Peyer's patch (tissue), 4 donors: ENCODE measurements at regions not wholly inside any gene's neighbourhood (a gene's known extent, or its start where the extent isn't known, plus 50 kb on each side); places are given as distances from the start of the nearest gene placed in this dataset.

Experiments used
- POLR2A ChIP-seq, 2 donors: fragments of 450-650 bp; IDR thresholded peaks; one replicate each; pipeline ENCODE4 v1.5.1; 2017; ENCODE audit warnings: antibody characterized with exemption in 2 of 2, mild to moderate bottlenecking in 2 of 2, moderate library complexity in 2 of 2
- TF ChIP-seq, protein P1 (sequence below), 6 experiments: fragments of 450-650 bp in 4 of 6; fragments of 200-600 bp in 2 of 6; sonication (generic) in 1 of 6; IDR thresholded peaks; one replicate each; pipeline ENCODE4 v1.5.1; 2017 to 2019; ENCODE audit warnings: antibody characterized with exemption in 6 of 6, mild to moderate bottlenecking in 3 of 6, moderate library complexity in 1 of 6

DNA sequence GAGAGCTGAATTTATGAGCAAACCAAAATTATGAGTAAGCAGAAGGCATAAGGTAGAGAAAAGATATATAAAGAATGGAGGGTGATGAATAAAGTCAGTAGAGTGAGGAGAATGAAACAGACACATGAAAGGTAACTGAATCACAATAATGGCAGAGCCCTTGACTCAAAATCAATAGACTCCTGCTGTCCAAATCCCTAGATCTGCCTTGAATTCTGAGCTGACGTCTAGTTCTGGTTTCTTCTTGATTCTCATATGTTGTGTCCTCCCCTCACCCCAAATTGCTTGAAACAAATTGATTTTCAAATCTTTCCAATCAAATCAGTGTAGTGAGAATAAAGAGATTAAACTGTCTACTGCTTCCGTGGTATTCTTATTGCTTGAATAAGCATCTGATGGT, 86.6 kb upstream of the IQCM start:
- TF ChIP-seq, protein P1, sequence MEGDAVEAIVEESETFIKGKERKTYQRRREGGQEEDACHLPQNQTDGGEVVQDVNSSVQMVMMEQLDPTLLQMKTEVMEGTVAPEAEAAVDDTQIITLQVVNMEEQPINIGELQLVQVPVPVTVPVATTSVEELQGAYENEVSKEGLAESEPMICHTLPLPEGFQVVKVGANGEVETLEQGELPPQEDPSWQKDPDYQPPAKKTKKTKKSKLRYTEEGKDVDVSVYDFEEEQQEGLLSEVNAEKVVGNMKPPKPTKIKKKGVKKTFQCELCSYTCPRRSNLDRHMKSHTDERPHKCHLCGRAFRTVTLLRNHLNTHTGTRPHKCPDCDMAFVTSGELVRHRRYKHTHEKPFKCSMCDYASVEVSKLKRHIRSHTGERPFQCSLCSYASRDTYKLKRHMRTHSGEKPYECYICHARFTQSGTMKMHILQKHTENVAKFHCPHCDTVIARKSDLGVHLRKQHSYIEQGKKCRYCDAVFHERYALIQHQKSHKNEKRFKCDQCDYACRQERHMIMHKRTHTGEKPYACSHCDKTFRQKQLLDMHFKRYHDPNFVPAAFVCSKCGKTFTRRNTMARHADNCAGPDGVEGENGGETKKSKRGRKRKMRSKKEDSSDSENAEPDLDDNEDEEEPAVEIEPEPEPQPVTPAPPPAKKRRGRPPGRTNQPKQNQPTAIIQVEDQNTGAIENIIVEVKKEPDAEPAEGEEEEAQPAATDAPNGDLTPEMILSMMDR (IDR thresholded peaks at IDR 0.05): no peak
- TF ChIP-seq POLR2A (IDR thresholded peaks at IDR 0.05): no peak
